PC-9 (cell line): ENCODE measurements at regions not wholly inside any gene's neighbourhood (a gene's known extent, or its start where the extent isn't known, plus 50 kb on each side); places are given as distances from the start of the nearest gene placed in this dataset.
"Not testable (repeated sequence)": the region's sequence is repeated elsewhere in the genome, so short reads cannot be mapped to it uniquely, and the experiment has no call there.

ENCODE experiments used
- BruUV-seq: library from RNA; stranded (reverse); fragments of 400-500 nt; replicated peaks from 2 replicates; lab custom pipeline; 2021; lab: Mats Ljungman, UMichigan
- CTCF ChIA-PET: fragments of 300-600 bp; sonication (Branson Sonifier 250); formaldehyde crosslinking; loops from one replicate; lab custom pipeline; 2022; ENCODE audit warnings: antibody characterized with exemption; lab: Charles Lee
- POLR2A ChIA-PET: fragments of 300-600 bp; sonication (Branson Sonifier 250); formaldehyde crosslinking; loops from one replicate; lab custom pipeline; 2022; ENCODE audit warnings: antibody characterized with exemption; ENCODE audit not compliant: unreplicated experiment; lab: Charles Lee
- DNase-seq, 2 experiments: peaks; one replicate each; pipeline versions ENCODE4 v3.0.0 to v3.0.0-alpha.2; 2015 to 2022; ENCODE audit warnings: mixed read lengths in 1 of 2
- H2AFZ ChIP-seq: fragments of 200-600 bp; sonication (generic); 2 replicates; pipeline ENCODE4 v1.8.1; 2017; ENCODE audit warnings: antibody characterized with exemption
- H3F3A ChIP-seq: fragments of 200-600 bp; sonication (generic); 2 replicates; pipeline ENCODE4 v1.8.1; 2017; ENCODE audit warnings: antibody characterized with exemption, mild to moderate bottlenecking, low read depth; ENCODE audit not compliant: insufficient read depth
- H3K27ac ChIP-seq: fragments of 200-600 bp; sonication (generic); 2 replicates; pipeline ENCODE4 v1.6.1; 2016; ENCODE audit warnings: mixed run types
- H3K27me3 ChIP-seq: fragments of 200-600 bp; sonication (generic); 2 replicates; pipeline ENCODE4 v1.6.1; 2016; ENCODE audit warnings: low read depth, mixed run types; ENCODE audit not compliant: insufficient read depth
- H3K36me3 ChIP-seq: fragments of 200-600 bp; sonication (generic); 2 replicates; pipeline ENCODE4 v1.6.1; 2016; ENCODE audit warnings: low read depth, mixed run types
- H3K4me1 ChIP-seq: fragments of 200-600 bp; sonication (generic); replicated peaks from 2 replicates; pipeline ENCODE4 v1.6.1; 2016; ENCODE audit warnings: mixed run types; ENCODE audit not compliant: insufficient read depth
- H3K4me2 ChIP-seq: fragments of 200-600 bp; sonication (generic); 2 replicates; pipeline ENCODE4 v1.6.1; 2017; ENCODE audit warnings: mixed run types
- H3K4me3 ChIP-seq: fragments of 200-600 bp; sonication (generic); 2 replicates; pipeline ENCODE4 v1.6.1; 2016; ENCODE audit warnings: mixed run types
- H3K79me2 ChIP-seq: fragments of 200-600 bp; sonication (generic); 2 replicates; pipeline ENCODE4 v1.6.1; 2017; ENCODE audit warnings: low read depth, mixed run types
- H3K9me2 ChIP-seq: fragments of 200-600 bp; sonication (generic); 2 replicates; pipeline ENCODE4 v1.8.1; 2017; ENCODE audit warnings: mild to moderate bottlenecking; ENCODE audit not compliant: insufficient read depth
- H3K9me3 ChIP-seq: fragments of 200-600 bp; sonication (generic); 2 replicates; pipeline ENCODE4 v1.8.1; 2016; ENCODE audit warnings: low read depth; ENCODE audit not compliant: insufficient read depth
- H4K20me1 ChIP-seq: fragments of 200-600 bp; sonication (generic); 2 replicates; pipeline ENCODE4 v1.8.1; 2017; ENCODE audit not compliant: insufficient read depth
- CTCF ChIP-seq: fragments of 200-600 bp; sonication (generic); conservative IDR thresholded peaks from 2 replicates; pipeline ENCODE4 v1.6.1; 2017; ENCODE audit warnings: mixed run types, antibody characterized with exemption, mild to moderate bottlenecking, moderate library complexity
- EZH2 ChIP-seq: fragments of 200-600 bp; sonication (generic); IDR thresholded peaks from 2 replicates; pipeline ENCODE4 v1.8.0; 2017; ENCODE audit warnings: antibody characterized with exemption, low read depth
- intact Hi-C: fragments of 100-400 bp; cut with micrococcal nuclease; formaldehyde crosslinking; loops from one replicate; pipeline ENCODE4 v1.10.0; 2022; ENCODE audit not compliant: unreplicated experiment

- no TSS peak for BruUV-seq
- intact Hi-C loops = no loop called here
- Histone ChIP-seq H3F3A (no peaks in the 10 kb centered on the region; the same call in 1 of the 2 replicates), H2AFZ (0 out of 2 replicates have a peak overlapping the region, but pooled peaks have one; percentile 49), H3K9me3 (no peaks in the 10 kb centered on the region; the same call in 1 of the 2 replicates), H3K27ac (no peak overlapping the region), H3K27me3 (no peaks in the 10 kb centered on the region), H3K36me3 (no peaks in the 10 kb centered on the region), H3K4me1 (no peaks in the 10 kb centered on the region), H3K4me3 (no peak overlapping the region), H4K20me1 (no peaks in the 10 kb centered on the region), H3K4me2 (peak overlapping the region; percentile 19; the same call in 1 of the 2 replicates), H3K79me2 (no peaks in the 10 kb centered on the region), H3K9me2 (no peaks in the 10 kb centered on the region)
- ChIA-PET POLR2A (no interaction called here), CTCF (no interaction called here)
- TF ChIP-seq CTCF (no peak), EZH2 (no peak)
- peak in 1 of 2 experiments; percentile 59 for DNase-seq
Observed at GRCh38 chr7:122248472-122248871, 56.1 kb downstream of the FEZF1 start.

- H3K4me3 ChIP-seq = peak overlapping the region; percentile 66
- H3K36me3 ChIP-seq, H4K20me1 ChIP-seq, BruUV-seq, intact Hi-C loops, CTCF ChIA-PET, POLR2A ChIA-PET, H3F3A ChIP-seq, H3K27me3 ChIP-seq, H3K79me2 ChIP-seq, H3K9me2 ChIP-seq, H3K4me1 ChIP-seq, H3K9me3 ChIP-seq: not testable (repeated sequence)
- peak; percentile 41 to 73 for DNase-seq
- H3K4me2 ChIP-seq = peak overlapping the region; percentile 87
- peak overlapping the region; percentile 72 for H3K27ac ChIP-seq
- peak overlapping the region; percentile 94 for H2AFZ ChIP-seq
Observed at GRCh38 chr7:122238729-122239128, 65.8 kb downstream of the FEZF1 start.

GRCh38 chr7:122238297-122238696 lies 66.3 kb downstream of the FEZF1 start:
- Histone ChIP-seq H2AFZ (peak overlapping the region; percentile 94), H3K4me3 (peak overlapping the region; percentile 66), H3K4me2 (peak overlapping the region; percentile 87), H3K27ac (peak overlapping the region; percentile 72)
- POLR2A ChIA-PET = interaction anchor here (0.5 kb wide), 1 partner anchor 737 kb away, joined by 3 read pairs; no protein-coding TSS in a partner anchor
- H3K27me3 ChIP-seq, H3K79me2 ChIP-seq, H4K20me1 ChIP-seq, H3F3A ChIP-seq, DNase-seq, intact Hi-C loops, H3K9me3 ChIP-seq, H3K36me3 ChIP-seq, H3K9me2 ChIP-seq, H3K4me1 ChIP-seq: not testable (repeated sequence)
- BruUV-seq = TSS peak; percentile 41
- CTCF ChIA-PET = interaction anchor here (0.7 kb wide), 1 partner anchor 55 kb away, joined by 13 read pairs; no protein-coding TSS in a partner anchor

GRCh38 chr7:122225874-122226273 lies 78.7 kb downstream of the FEZF1 start:
- ChIA-PET CTCF (no interaction called here), POLR2A (interaction anchor here (0.6 kb wide), 1 partner anchor 893 kb away, joined by 3 read pairs; no protein-coding TSS in a partner anchor)
- TF ChIP-seq EZH2 (no peak), CTCF (no peak)
- no peak overlapping the region for H3K4me2 ChIP-seq
- no peaks in the 10 kb centered on the region for H3K9me3 ChIP-seq
- intact Hi-C loops = loop anchor here (10.0 kb wide), 1 partner anchor 659 kb away; the partner anchor contains the start of gene CADPS2
- no peaks in the 10 kb centered on the region for H4K20me1 ChIP-seq
- no TSS peak for BruUV-seq
- no peaks in the 10 kb centered on the region for H3K79me2 ChIP-seq
- no peak overlapping the region for H3K27ac ChIP-seq
- H2AFZ ChIP-seq = no peak overlapping the region
- no peak for DNase-seq
- H3K27me3 ChIP-seq = no peaks in the 10 kb centered on the region
- no peaks in the 10 kb centered on the region for H3K9me2 ChIP-seq
- H3F3A ChIP-seq = no peaks in the 10 kb centered on the region
- no peaks in the 10 kb centered on the region for H3K36me3 ChIP-seq
- no peaks in the 10 kb centered on the region for H3K4me1 ChIP-seq
- no peak overlapping the region for H3K4me3 ChIP-seq
